Upper lobe of left lung (tissue), 6 donors: ENCODE measurements at regions not wholly inside any gene's neighbourhood (a gene's known extent, or its start where the extent isn't known, plus 50 kb on each side); places are given as distances from the start of the nearest gene placed in this dataset.

ENCODE experiments used
- ATAC-seq, 2 donors: fragments of 200-7000 bp; cut with Tn5 transposase; one replicate each; pipeline ENCODE4 v1.9.1; 2022; ENCODE audit warnings: mild to moderate bottlenecking in 2 of 2, moderate library complexity in 2 of 2; ENCODE audit not compliant: low FRiP score in 2 of 2
- DNase-seq, 2 donors: peaks; one replicate each; pipeline ENCODE4 v3.0.0-alpha.2; 2019 to 2020
- H3K27ac ChIP-seq, 4 donors: fragments of 200-600 bp; sonication (generic); one replicate each; pipeline ENCODE4 v1.5.1; 2016 to 2019
- H3K27me3 ChIP-seq, 4 donors: fragments of 200-600 bp; sonication (generic); one replicate each; pipeline ENCODE4 v1.5.1; 2017 to 2019
- H3K36me3 ChIP-seq, 4 donors: fragments of 200-600 bp; sonication (generic); one replicate each; pipeline ENCODE4 v1.5.1; 2016 to 2019
- H3K4me1 ChIP-seq, 4 donors: fragments of 200-600 bp; sonication (generic); one replicate each; pipeline ENCODE4 v1.5.1; 2018 to 2019
- H3K4me3 ChIP-seq, 4 donors: fragments of 200-600 bp; sonication (generic); one replicate each; pipeline ENCODE4 v1.5.1; 2017 to 2019; ENCODE audit warnings: mild to moderate bottlenecking in 2 of 4, moderate library complexity in 1 of 4
- H3K9me3 ChIP-seq, 4 donors: fragments of 200-600 bp; sonication (generic); one replicate each; pipeline ENCODE4 v1.5.1; 2018 to 2019
- EP300 ChIP-seq, 4 donors: sonication (generic); formaldehyde crosslinking; IDR thresholded peaks; one replicate each; pipeline ENCODE4 v1.5.1; 2017; ENCODE audit warnings: antibody characterized with exemption in 4 of 4, control low read depth in 2 of 4
- POLR2A ChIP-seq, 4 donors: fragments of 450-650 bp; IDR thresholded peaks; one replicate each; pipeline ENCODE4 v1.5.1; 2016 to 2017; ENCODE audit warnings: antibody characterized with exemption in 4 of 4, mild to moderate bottlenecking in 2 of 4
- POLR2AphosphoS5 ChIP-seq, 2 donors: sonication (generic); formaldehyde crosslinking; IDR thresholded peaks; one replicate each; pipeline ENCODE4 v1.5.1; 2017; ENCODE audit warnings: antibody characterized with exemption in 2 of 2
- WGBS, 2 donors: methylation state at CpG; one replicate each; pipeline ENCODE4 v1.1.5; 2017 to 2018; 5-methylcytosine and 5-hydroxymethylcytosine counted together
- TF ChIP-seq, protein P1 (sequence below), 6 experiments: fragments of 450-650 bp in 4 of 6; fragments of 200-600 bp in 2 of 6; sonication (generic) in 2 of 6; IDR thresholded peaks; one replicate each; pipeline ENCODE4 v1.5.1; 2016 to 2019; ENCODE audit warnings: antibody characterized with exemption in 6 of 6
- donor health status: DM: no; HTN: no; CAD: no; lungs with moderate emphysema.
- donor health status: DM: no; HTN: yes; CAD: no; lungs with severe emphysema.

DNA sequence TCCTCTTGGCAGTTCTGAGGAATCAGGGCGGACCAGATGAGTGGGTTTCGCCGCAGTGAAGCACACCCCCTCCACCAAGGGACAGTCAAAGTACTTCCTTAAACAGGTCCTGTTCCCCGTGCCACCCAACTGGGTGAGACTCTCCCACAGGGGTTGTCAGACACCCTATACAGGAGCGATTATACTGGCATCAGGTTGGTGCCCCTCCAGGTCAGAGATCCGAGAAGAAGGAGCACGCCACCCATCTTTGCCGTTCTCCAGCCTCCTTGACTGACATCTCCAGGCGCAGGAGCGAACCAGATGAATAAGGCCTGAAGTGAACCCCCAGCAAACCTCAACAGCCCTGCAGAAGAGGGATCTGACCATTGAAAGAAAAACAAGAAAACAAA is 108.1 kb upstream of the ZBTB20 start:
- TF ChIP-seq, protein P1, sequence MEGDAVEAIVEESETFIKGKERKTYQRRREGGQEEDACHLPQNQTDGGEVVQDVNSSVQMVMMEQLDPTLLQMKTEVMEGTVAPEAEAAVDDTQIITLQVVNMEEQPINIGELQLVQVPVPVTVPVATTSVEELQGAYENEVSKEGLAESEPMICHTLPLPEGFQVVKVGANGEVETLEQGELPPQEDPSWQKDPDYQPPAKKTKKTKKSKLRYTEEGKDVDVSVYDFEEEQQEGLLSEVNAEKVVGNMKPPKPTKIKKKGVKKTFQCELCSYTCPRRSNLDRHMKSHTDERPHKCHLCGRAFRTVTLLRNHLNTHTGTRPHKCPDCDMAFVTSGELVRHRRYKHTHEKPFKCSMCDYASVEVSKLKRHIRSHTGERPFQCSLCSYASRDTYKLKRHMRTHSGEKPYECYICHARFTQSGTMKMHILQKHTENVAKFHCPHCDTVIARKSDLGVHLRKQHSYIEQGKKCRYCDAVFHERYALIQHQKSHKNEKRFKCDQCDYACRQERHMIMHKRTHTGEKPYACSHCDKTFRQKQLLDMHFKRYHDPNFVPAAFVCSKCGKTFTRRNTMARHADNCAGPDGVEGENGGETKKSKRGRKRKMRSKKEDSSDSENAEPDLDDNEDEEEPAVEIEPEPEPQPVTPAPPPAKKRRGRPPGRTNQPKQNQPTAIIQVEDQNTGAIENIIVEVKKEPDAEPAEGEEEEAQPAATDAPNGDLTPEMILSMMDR (IDR thresholded peaks at IDR 0.05), result no peak
- TF ChIP-seq POLR2AphosphoS5 (IDR thresholded peaks at IDR 0.05) (no peak), POLR2A (IDR thresholded peaks at IDR 0.05) (no peak), EP300 (IDR thresholded peaks at IDR 0.05) (no peak)

DNA sequence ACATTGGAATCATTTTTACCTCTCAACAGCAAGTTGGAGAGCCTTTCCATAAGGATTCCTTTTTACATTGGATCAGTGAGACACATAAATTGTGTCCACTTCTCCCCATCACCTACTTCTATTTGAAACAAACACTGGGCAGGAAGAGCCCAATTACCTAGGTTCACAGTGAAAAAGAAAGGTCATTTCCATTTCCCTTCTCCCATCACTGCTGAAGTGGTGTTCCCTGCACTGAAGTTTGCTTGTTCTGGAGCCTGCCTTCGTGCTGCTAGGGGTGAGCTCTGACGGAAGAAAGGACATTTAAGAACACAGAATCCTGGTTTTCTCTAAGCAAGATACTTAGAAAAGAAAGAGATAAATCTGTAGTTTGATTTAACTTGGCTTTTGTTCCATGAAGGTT is 123.8 kb upstream of the ZBTB20 start:
- Histone ChIP-seq H3K36me3 (no peaks in the 10 kb centered on the region), H3K27ac (no peak overlapping the region), H3K4me1 (no peaks in the 10 kb centered on the region), H3K4me3 (no peak overlapping the region), H3K9me3 (no peaks in the 10 kb centered on the region), H3K27me3 (no peaks in the 10 kb centered on the region)
- 67 to 71% methylated on average over 2 of the region's 2 CpGs for WGBS, 2 donors
- TF ChIP-seq POLR2A (IDR thresholded peaks at IDR 0.05) (no peak), EP300 (IDR thresholded peaks at IDR 0.05) (no peak), POLR2AphosphoS5 (IDR thresholded peaks at IDR 0.05) (no peak)
- TF ChIP-seq, protein P1 (IDR thresholded peaks at IDR 0.05), result no peak
- ATAC-seq (no peak), DNase-seq (no peak)

More for the DNA sequence above, 108.1 kb upstream of the ZBTB20 start:
- ATAC-seq (no peak), DNase-seq (no peak)
- H3K4me1 ChIP-seq, result no peaks in the 10 kb centered on the region
- no peaks in the 10 kb centered on the region for H3K36me3 ChIP-seq
- no peak overlapping the region for H3K4me3 ChIP-seq
- peaks cover 0 to 5% (median 0%) of the 10 kb centered on the region in 4 donors for H3K9me3 ChIP-seq
- 92 to 95% methylated on average over 5 to 10 of the region's 10 CpGs for WGBS, 2 donors
- no peak overlapping the region for H3K27ac ChIP-seq
- H3K27me3 ChIP-seq, result no peaks in the 10 kb centered on the region

DNA sequence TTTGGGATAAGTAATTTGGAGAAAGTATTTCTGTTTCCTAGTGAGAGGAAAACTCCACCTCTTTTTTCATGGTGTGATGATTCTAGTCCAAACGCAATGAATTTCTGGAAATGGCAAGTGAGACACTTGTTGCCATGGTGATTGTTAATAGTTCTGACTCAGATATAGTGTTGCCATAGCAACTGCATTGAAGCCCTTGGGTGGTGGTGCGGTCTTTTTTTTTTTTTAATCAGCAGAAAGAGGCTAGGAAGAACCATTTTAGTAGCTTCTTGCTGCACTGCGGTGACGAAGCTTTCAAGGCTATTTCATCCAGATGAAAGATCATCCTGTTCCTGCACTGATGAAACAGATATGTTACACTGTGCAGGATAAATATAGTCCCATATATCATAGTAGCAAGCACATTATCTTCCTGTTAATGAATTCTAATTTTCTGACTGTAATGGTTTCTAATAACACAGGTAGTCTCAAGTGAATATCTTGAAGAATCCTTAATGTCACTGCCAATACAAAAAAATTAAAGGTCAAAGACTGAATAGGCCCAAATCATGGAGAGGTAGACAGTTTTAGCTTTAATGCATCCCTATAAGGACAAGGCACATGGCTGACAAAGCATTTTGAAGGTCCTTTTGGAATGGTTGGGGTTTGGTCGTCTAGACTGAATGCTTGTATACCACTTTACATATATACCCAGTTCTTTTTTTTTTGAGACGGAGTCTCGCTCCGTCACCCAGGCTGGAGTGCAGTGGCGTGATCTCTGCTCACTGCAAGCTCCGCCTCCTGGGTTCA is 125.1 kb upstream of the ZBTB20 start:
- ATAC-seq (no peak), DNase-seq (no peak)
- Histone ChIP-seq H3K27ac (no peak overlapping the region), H3K27me3 (no peaks in the 10 kb centered on the region), H3K4me1 (no peaks in the 10 kb centered on the region), H3K4me3 (no peak overlapping the region), H3K9me3 (no peaks in the 10 kb centered on the region), H3K36me3 (no peaks in the 10 kb centered on the region)
- TF ChIP-seq, protein P1 (IDR thresholded peaks at IDR 0.05), result no peak
- no peak for TF ChIP-seq POLR2A (IDR thresholded peaks at IDR 0.05)
- 89 to 91% methylated on average over 10 of the region's 10 CpGs for WGBS, 2 donors

DNA sequence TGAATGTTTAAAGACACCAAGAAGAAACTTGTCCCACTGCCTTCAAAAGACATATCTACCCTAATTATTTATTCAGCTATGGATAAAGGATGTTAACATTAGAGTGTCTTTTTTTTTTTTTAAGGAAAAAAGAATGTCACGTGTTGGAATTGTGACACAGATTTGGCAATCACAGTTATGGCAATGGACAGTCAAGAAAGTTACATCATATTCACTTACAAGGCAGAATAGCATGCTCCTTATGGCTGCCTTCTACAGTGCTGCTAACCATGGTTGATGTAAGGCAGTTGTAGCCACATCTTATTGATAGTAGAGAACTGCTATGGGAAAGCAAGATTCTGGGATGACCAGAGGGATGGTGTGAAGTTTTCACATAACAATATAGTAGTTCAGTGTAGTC is 128.8 kb upstream of the ZBTB20 start:
- no peak for TF ChIP-seq POLR2A (IDR thresholded peaks at IDR 0.05)
- TF ChIP-seq, protein P1 (IDR thresholded peaks at IDR 0.05), result no peak
- DNase-seq (no peak), ATAC-seq (no peak)
- Histone ChIP-seq H3K4me1 (no peaks in the 10 kb centered on the region), H3K36me3 (no peaks in the 10 kb centered on the region), H3K27ac (no peak overlapping the region), H3K4me3 (no peak overlapping the region), H3K27me3 (no peaks in the 10 kb centered on the region), H3K9me3 (no peaks in the 10 kb centered on the region)
- WGBS, 2 donors, result 30 to 35% methylated on average over 1 of the region's 1 CpG

DNA sequence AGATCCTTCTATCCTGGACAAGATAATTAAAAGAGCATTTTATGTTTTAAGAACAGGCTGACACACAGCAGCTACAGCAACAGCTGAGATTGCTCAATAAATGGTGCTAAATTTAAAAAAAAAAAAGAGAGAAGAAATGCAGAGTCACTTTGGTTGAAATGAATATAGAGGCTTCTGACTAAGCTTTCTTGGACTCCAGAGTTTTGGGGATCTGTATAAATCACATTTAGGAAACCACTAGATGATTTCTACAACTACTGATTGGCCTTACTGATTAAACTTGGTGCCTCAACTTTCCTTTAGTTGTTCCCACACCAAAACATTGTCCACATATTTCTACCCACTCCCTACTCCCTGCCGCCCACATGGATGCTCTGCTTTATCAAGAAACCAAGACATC is 132.9 kb upstream of the ZBTB20 start:
- no peak overlapping the region for H3K27ac ChIP-seq
- DNase-seq, result no peak
- no peaks in the 10 kb centered on the region for H3K4me1 ChIP-seq
- H3K36me3 ChIP-seq, result no peaks in the 10 kb centered on the region
- H3K9me3 ChIP-seq, result no peaks in the 10 kb centered on the region
- ATAC-seq, result peak in 1 of 2 donors; percentile 42
- no peak overlapping the region for H3K4me3 ChIP-seq
- 87 to 94% methylated on average over 1 of the region's 1 CpG for WGBS, 2 donors
- TF ChIP-seq POLR2A (IDR thresholded peaks at IDR 0.05), result no peak
- H3K27me3 ChIP-seq, result no peaks in the 10 kb centered on the region
